Karpas-422 (cell line): ENCODE measurements at regions not wholly inside any gene's neighbourhood (a gene's known extent, or its start where the extent isn't known, plus 50 kb on each side); places are given as distances from the start of the nearest gene placed in this dataset.

Experiments used
- DNase-seq: peaks from one replicate; pipeline ENCODE4 v3.0.0-alpha.2; 2015
- H2AFZ ChIP-seq: fragments of 200-600 bp; sonication (generic); 2 replicates; pipeline ENCODE4 v1.6.1; 2014; ENCODE audit warnings: antibody characterized with exemption, low read length, mixed read lengths
- H3K27ac ChIP-seq: fragments of 200-600 bp; sonication (generic); 2 replicates; pipeline ENCODE4 v1.5.1; 2014; ENCODE audit warnings: mild to moderate bottlenecking, low read length, moderate library complexity
- H3K27me3 ChIP-seq: fragments of 200-600 bp; sonication (generic); 2 replicates; pipeline ENCODE4 v1.6.1; 2014; ENCODE audit warnings: low read length, mixed read lengths
- H3K36me3 ChIP-seq: fragments of 200-600 bp; sonication (generic); 2 replicates; pipeline ENCODE4 v1.6.1; 2014; ENCODE audit warnings: low read length, mixed read lengths; ENCODE audit not compliant: insufficient read depth
- H3K4me1 ChIP-seq: fragments of 200-600 bp; sonication (generic); 2 replicates; pipeline ENCODE4 v1.6.1; 2014; ENCODE audit warnings: mild to moderate bottlenecking, low read length, mixed read lengths
- H3K4me2 ChIP-seq: fragments of 200-600 bp; sonication (generic); 2 replicates; pipeline ENCODE4 v1.6.1; 2014; ENCODE audit warnings: low read length, low read depth, mild to moderate bottlenecking; ENCODE audit not compliant: poor library complexity, severe bottlenecking
- H3K4me3 ChIP-seq: fragments of 200-600 bp; sonication (generic); 2 replicates; pipeline ENCODE4 v1.5.1; 2014; ENCODE audit warnings: mild to moderate bottlenecking, antibody characterized with exemption, low read length, mixed read lengths
- H3K79me2 ChIP-seq: fragments of 200-600 bp; sonication (generic); 2 replicates; pipeline ENCODE4 v1.6.1; 2014; ENCODE audit warnings: mild to moderate bottlenecking, low read length, mixed read lengths
- H3K9ac ChIP-seq: fragments of 200-600 bp; sonication (generic); 2 replicates; pipeline ENCODE4 v1.6.0; 2014; ENCODE audit warnings: low read length
- H3K9me2 ChIP-seq: fragments of 200-600 bp; sonication (generic), shearing (Covaris generic); replicated peaks from 2 replicates; pipeline ENCODE4 v1.6.0; 2014; ENCODE audit warnings: mild to moderate bottlenecking, low read length, moderate library complexity; ENCODE audit not compliant: insufficient read depth
- H3K9me3 ChIP-seq: fragments of 300-700, 200-600 bp; sonication (generic); 2 replicates; pipeline ENCODE4 v1.6.1; 2014; ENCODE audit warnings: low read length, mixed read lengths
- H4K20me1 ChIP-seq: fragments of 200-600 bp; sonication (generic); 2 replicates; pipeline ENCODE4 v1.6.1; 2014; ENCODE audit warnings: mild to moderate bottlenecking, antibody characterized with exemption, low read length, low read depth; ENCODE audit not compliant: insufficient read depth

GRCh38 chr1:4513685-4514084 lies 140.7 kb upstream of the AJAP1 start:
- H3K4me3 ChIP-seq, result no peak overlapping the region
- no peaks in the 10 kb centered on the region for H3K9me3 ChIP-seq
- H2AFZ ChIP-seq, result no peak overlapping the region
- no peak overlapping the region for H3K4me2 ChIP-seq
- no peaks in the 10 kb centered on the region for H3K27me3 ChIP-seq
- no peaks in the 10 kb centered on the region for H3K9me2 ChIP-seq
- H4K20me1 ChIP-seq, result no peaks in the 10 kb centered on the region
- no peak for DNase-seq
- H3K36me3 ChIP-seq, result no peaks in the 10 kb centered on the region
- H3K79me2 ChIP-seq, result no peaks in the 10 kb centered on the region
- H3K4me1 ChIP-seq, result no peaks in the 10 kb centered on the region
- no peak overlapping the region for H3K9ac ChIP-seq
- no peak overlapping the region for H3K27ac ChIP-seq

- H3K27ac ChIP-seq, result no peak overlapping the region
- H3K9me2 ChIP-seq, result no peaks in the 10 kb centered on the region
- no peak for DNase-seq
- H3K36me3 ChIP-seq, result no peaks in the 10 kb centered on the region
- no peak overlapping the region for H3K4me2 ChIP-seq
- H3K4me1 ChIP-seq, result no peaks in the 10 kb centered on the region
- H2AFZ ChIP-seq, result no peak overlapping the region
- no peak overlapping the region for H3K4me3 ChIP-seq
- H3K9me3 ChIP-seq, result no peaks in the 10 kb centered on the region
- no peaks in the 10 kb centered on the region for H4K20me1 ChIP-seq
- no peaks in the 10 kb centered on the region for H3K79me2 ChIP-seq
- no peak overlapping the region for H3K9ac ChIP-seq
- no peaks in the 10 kb centered on the region for H3K27me3 ChIP-seq
Measured at GRCh38 chr1:4515727-4516289, 138.6 kb upstream of the AJAP1 start.

GRCh38 chr1:4516596-4516995 lies 137.8 kb upstream of the AJAP1 start:
- Histone ChIP-seq H3K4me2 (no peak overlapping the region), H3K4me3 (no peak overlapping the region), H2AFZ (no peak overlapping the region), H3K36me3 (no peaks in the 10 kb centered on the region), H3K9ac (no peak overlapping the region), H4K20me1 (no peaks in the 10 kb centered on the region), H3K27ac (no peak overlapping the region), H3K79me2 (no peaks in the 10 kb centered on the region), H3K9me3 (no peaks in the 10 kb centered on the region), H3K27me3 (no peaks in the 10 kb centered on the region), H3K9me2 (no peaks in the 10 kb centered on the region), H3K4me1 (no peaks in the 10 kb centered on the region)
- DNase-seq, result no peak

- DNase-seq, result no peak
- no peak overlapping the region for H2AFZ ChIP-seq
- no peaks in the 10 kb centered on the region for H3K27me3 ChIP-seq
- no peaks in the 10 kb centered on the region for H3K36me3 ChIP-seq
- no peaks in the 10 kb centered on the region for H3K9me2 ChIP-seq
- no peaks in the 10 kb centered on the region for H3K79me2 ChIP-seq
- no peaks in the 10 kb centered on the region for H3K9me3 ChIP-seq
- no peak overlapping the region for H3K9ac ChIP-seq
- no peak overlapping the region for H3K4me3 ChIP-seq
- H3K4me2 ChIP-seq, result no peak overlapping the region
- no peaks in the 10 kb centered on the region for H3K4me1 ChIP-seq
- no peak overlapping the region for H3K27ac ChIP-seq
- no peaks in the 10 kb centered on the region for H4K20me1 ChIP-seq
Measured at GRCh38 chr1:4517186-4517954, 137.0 kb upstream of the AJAP1 start.

GRCh38 chr1:4518621-4519020 lies 135.8 kb upstream of the AJAP1 start:
- H3K27me3 ChIP-seq, result no peaks in the 10 kb centered on the region
- no peak overlapping the region for H3K9ac ChIP-seq
- no peaks in the 10 kb centered on the region for H3K4me1 ChIP-seq
- no peaks in the 10 kb centered on the region for H3K79me2 ChIP-seq
- DNase-seq, result no peak
- H4K20me1 ChIP-seq, result no peaks in the 10 kb centered on the region
- no peak overlapping the region for H3K4me2 ChIP-seq
- no peak overlapping the region for H3K27ac ChIP-seq
- H3K9me3 ChIP-seq, result no peaks in the 10 kb centered on the region
- H3K36me3 ChIP-seq, result no peaks in the 10 kb centered on the region
- no peaks in the 10 kb centered on the region for H3K9me2 ChIP-seq
- no peak overlapping the region for H2AFZ ChIP-seq
- no peak overlapping the region for H3K4me3 ChIP-seq

- Histone ChIP-seq H3K9me3 (no peaks in the 10 kb centered on the region), H3K9me2 (no peaks in the 10 kb centered on the region), H3K9ac (no peak overlapping the region)
Measured at GRCh38 chr1:4519954-4520353, 134.5 kb upstream of the AJAP1 start.

GRCh38 chr1:4523551-4523950 lies 130.9 kb upstream of the AJAP1 start:
- no peak for DNase-seq
- Histone ChIP-seq H3K4me1 (no peaks in the 10 kb centered on the region), H3K9me2 (no peaks in the 10 kb centered on the region)

More at GRCh38 chr1:4519954-4520353, 134.5 kb upstream of the AJAP1 start:
- no peak overlapping the region for H3K4me3 ChIP-seq
- H2AFZ ChIP-seq, result no peak overlapping the region
- H4K20me1 ChIP-seq, result no peaks in the 10 kb centered on the region
- no peaks in the 10 kb centered on the region for H3K79me2 ChIP-seq
- H3K27ac ChIP-seq, result no peak overlapping the region
- no peak overlapping the region for H3K4me2 ChIP-seq
- no peak for DNase-seq
- no peaks in the 10 kb centered on the region for H3K36me3 ChIP-seq
- no peaks in the 10 kb centered on the region for H3K4me1 ChIP-seq
- no peaks in the 10 kb centered on the region for H3K27me3 ChIP-seq

GRCh38 chr1:4526747-4527146 lies 127.7 kb upstream of the AJAP1 start:
- H3K9ac ChIP-seq, result no peak overlapping the region
- no peak overlapping the region for H3K4me3 ChIP-seq
- H3K9me3 ChIP-seq, result no peaks in the 10 kb centered on the region
- no peaks in the 10 kb centered on the region for H3K4me1 ChIP-seq
- H3K9me2 ChIP-seq, result no peaks in the 10 kb centered on the region
- H4K20me1 ChIP-seq, result no peaks in the 10 kb centered on the region
- no peak overlapping the region for H3K4me2 ChIP-seq
- H3K79me2 ChIP-seq, result no peaks in the 10 kb centered on the region
- H3K27me3 ChIP-seq, result no peaks in the 10 kb centered on the region
- no peak overlapping the region for H2AFZ ChIP-seq
- no peak overlapping the region for H3K27ac ChIP-seq
- H3K36me3 ChIP-seq, result no peaks in the 10 kb centered on the region
- no peak for DNase-seq

More at GRCh38 chr1:4523551-4523950, 130.9 kb upstream of the AJAP1 start:
- H3K9ac ChIP-seq, result no peak overlapping the region
- H3K4me3 ChIP-seq, result no peak overlapping the region
- H3K27ac ChIP-seq, result no peak overlapping the region
- no peaks in the 10 kb centered on the region for H4K20me1 ChIP-seq
- no peaks in the 10 kb centered on the region for H3K27me3 ChIP-seq
- no peaks in the 10 kb centered on the region for H3K9me3 ChIP-seq
- no peaks in the 10 kb centered on the region for H3K79me2 ChIP-seq
- H3K36me3 ChIP-seq, result no peaks in the 10 kb centered on the region
- no peak overlapping the region for H2AFZ ChIP-seq
- no peak overlapping the region for H3K4me2 ChIP-seq
